Non-pigmented ciliary epithelial cell (primary cell): ENCODE measurements at regions not wholly inside any gene's neighbourhood (a gene's known extent, or its start where the extent isn't known, plus 50 kb on each side); places are given as distances from the start of the nearest gene placed in this dataset.
"Not testable (repeated sequence)": the region's sequence is repeated elsewhere in the genome, so short reads cannot be mapped to it uniquely, and the experiment has no call there.

Experiments used
- DNase-seq: peaks from one replicate; pipeline ENCODE4 v3.0.0-alpha.2; 2010; ENCODE audit warnings: low read depth

DNA sequence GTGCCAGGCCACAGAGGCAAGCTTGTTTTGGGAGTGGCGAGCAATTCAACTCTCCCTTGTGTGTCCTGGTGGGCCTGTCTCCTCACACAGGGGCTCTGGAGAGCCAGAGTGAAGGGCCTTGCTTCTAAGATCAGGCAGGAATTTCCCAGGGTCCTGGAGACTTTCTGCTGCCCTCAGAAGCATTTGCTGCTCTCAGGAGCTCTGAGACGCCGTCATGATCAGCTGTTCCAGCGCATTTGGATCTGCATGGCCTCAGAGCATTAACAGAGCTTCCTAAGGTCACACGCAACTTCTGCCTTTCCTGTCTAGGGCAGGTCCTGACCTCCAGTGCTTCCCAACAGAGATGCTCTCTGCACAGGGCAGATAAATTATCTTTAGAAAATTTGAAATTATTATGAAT lies 52.2 kb upstream of the C10orf90 start:
- DNase-seq = no peak

DNA sequence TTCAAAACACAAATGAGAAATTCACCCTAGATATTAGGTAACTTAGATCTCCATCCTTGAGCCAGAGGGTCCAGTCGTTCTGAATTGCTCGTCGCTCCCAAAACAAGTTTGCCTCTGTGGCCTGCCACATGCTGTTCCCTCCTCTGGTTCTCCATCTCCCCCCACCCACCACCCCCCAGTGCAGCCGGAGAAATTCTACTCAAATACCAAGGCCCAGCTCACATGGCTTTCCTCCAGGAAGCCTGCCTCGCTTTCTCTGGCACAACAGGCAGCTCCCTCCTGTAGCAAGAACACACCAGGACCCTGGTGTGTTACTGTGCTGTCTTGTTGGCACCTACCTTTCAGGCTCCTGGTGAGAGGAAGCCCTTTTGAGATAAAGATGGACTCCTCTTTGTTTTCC lies 52.7 kb upstream of the C10orf90 start:
- DNase-seq = no peak

DNA sequence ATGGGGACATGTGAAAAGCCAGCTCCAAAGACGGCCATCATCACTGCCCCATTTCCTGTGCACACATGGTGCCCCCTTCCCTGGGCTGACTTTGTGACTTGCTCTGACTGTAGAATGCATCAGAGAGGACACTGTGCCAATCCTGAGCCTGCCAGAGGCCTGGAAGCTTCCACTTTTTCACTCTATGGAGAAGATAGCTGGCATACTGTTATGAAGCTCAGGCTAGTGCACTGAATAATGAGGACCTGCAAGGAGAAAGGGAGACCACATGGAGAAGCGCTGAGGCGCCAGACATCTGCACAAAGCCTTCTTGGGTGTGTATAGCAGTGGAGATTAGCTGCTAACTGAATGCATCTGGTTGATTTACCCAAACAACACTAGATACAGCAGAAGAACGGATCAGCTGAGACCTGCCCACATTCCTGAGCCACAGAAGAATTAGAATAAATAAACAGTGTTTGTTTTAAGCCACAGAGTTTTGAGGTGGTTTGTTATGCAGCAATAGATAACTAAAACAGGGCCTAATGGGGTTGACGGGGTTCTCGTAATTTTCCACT lies 58.9 kb upstream of the C10orf90 start:
- DNase-seq = no peak

DNA sequence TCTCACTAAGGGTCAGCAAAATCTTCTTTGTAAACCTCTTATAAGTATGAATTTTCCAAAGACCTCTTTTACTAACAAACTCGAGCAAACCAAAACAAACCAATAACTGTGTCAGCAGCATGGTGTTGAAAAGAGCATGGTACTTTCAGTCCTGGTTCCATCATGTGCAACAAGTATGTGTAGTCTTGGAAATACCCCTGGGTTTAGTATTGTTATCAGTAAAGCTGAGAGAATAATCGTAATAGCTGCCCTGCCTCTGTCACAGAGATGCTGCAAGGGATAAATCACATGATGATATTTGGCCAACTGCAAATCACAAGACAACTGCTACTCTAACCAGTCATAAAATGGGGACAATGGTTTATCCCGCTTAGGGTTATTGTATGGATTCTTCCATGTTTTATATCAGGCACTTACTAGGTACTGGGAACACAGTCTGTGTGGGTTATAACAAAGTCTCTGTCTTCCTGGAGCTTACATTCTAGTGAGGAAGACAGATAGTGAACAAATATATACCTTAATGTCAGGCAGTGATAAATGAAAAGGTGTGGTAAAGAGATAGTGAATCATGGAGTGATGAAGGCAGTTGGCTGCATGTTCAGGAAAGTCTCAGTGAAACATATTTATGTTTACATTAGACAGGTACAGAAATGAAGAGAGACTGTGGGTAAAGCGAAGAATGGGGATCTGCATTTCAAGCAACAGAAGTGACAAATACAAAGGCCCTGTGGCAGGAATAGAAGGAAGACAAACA lies 60.5 kb upstream of the C10orf90 start:
- no peak for DNase-seq

DNA sequence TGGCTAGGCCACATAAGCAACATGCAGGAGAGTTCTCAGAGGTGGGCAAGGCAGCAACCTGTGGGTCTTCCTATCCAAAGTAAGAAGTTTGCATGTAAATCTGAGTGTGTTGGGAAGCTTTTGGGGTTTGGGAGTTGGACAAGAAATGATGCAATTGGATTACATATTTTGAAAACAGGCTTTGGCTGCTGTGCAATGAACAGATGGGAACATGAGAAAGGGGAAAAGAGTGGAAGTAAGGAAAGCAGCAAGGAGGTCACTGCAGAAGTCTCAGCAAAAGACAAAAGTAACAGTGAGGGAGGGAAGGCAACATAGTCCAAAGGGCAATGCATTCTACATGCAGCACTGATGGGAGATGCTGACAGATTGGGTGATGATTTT lies 61.1 kb upstream of the C10orf90 start:
- DNase-seq = no peak

DNA sequence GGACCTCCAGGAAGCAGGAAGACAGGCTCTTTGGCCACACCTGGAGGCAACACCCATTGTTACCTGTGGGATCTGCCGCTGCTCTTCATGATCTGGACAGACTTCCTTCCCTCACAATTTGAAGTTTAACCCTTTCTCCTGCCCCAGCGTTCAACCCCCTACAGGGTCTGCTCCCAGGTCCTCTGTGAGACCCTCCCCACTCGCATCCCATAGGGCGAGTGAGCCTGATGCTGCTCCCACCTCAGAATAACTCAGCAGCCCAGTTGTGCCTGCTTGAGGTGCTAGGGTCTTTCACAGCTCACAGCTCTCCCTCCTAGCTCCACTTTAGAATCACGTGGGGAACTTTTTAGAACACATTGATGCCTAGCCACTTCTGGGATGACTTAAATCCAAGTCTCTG lies 61.8 kb upstream of the C10orf90 start:
- no peak for DNase-seq

DNA sequence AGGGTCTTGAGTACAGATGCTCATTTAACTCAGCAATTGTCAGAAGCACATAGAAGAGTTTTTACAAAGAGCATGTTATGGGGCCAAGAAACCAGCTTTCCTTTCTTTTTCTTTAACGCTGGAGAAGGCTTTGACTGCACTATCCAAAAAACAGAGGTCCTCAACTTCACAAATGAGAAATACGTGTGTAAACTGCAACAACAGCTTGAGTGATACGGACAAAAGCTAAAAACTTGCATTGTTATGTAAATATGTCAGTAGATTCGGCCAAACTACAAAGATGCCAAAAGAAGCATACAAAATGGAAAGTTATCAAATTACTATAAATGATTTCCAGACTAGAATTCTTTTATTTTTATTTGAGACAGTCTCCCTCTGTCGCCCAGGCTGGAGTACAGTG lies 62.4 kb upstream of the C10orf90 start:
- DNase-seq = no peak

DNA sequence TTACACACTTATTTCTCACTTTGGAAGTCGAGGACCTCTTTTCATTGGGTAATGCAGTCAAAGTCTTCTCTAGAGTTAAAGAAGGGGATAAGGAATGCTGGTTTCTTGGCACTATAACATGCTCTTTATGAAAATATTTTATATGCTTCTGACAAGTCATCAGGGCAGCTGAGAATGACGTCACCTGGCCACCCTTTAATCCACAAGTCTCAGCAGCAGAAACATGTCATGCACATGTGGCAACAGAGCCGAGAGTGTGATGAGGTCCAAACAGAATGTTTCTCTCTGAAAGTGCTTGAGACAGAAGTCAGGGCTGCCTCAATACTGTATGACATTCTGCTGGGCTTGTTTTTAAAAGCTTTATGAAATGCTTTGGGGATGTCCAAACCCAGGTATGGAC lies 63.5 kb upstream of the C10orf90 start:
- no peak for DNase-seq

DNA sequence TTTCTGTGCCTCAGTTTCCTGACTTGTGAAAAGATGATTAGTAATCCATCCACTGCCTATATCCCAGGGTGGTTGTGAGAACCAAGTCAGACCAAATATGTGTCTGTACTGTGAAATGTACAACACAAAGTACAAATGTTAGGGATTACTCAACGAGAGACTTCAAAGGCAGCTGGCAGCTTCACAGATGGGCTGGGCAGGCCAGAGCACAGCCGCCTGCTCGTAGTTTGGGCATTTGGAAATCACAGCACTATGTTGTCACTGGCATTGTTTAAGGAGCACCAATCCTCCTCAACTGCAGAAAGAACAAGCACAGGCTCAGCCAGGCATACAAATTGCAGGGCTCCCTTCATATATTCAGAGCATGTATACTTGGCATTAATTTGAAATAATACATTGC lies 64.5 kb upstream of the C10orf90 start:
- DNase-seq = no peak

DNA sequence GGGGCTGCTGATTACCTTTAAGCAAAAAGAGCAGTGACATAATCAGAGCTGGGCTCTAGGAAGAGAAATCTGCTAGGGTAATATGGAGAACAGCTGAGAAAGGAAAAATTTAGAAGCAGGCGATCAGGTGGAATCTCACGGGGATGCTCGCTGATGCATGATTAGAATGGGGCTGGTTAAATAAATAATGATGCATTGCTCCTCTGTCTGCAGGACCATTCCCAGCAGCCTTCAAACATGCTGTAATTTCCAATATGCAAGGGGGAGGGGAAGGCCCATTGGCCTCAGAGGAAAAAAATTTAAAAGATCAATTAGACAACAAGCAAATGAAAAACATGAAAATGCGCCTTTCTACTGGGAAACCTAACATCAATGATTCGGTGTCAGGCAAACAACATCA lies 65.6 kb upstream of the C10orf90 start:
- no peak for DNase-seq

DNA sequence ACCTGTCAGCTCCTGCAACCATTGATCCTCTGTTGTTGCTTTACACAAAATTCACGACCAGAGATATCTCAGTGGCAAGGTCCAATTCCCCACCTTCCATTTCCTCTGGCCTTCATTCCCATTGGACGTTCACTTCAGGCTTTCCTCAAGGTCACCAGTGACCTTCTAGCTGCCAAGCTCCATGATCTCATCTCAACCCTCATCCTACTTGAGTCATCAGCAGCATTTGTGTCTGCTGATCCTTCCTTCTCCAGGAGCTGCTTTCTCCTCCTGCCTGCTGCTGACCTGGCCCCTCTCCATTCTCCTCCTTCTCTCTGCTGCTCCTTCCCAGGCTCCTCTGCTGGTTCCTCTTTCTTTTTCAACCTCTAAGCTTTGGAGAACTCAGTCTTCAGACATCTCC lies 66.2 kb upstream of the C10orf90 start:
- DNase-seq = no peak

DNA sequence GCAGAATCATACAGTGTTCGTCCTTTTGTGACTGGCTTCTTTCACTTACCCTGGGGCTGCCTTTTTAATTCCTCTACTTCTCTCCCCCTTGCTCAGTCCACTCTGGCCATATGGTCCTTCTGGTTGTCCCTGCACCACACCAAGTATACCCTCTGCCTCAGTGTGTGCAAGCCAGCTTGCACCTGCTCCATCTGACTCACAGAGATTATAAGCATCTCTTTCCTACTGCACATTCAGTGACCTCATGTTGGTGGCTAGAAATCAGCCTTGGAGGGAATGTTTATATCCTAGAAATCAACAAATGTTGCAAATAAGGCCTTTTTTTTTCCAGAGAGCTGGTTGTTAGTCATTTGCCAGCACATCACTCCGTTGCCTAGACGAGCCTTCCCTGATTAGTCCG lies 67.5 kb upstream of the C10orf90 start:
- DNase-seq = no peak

DNA sequence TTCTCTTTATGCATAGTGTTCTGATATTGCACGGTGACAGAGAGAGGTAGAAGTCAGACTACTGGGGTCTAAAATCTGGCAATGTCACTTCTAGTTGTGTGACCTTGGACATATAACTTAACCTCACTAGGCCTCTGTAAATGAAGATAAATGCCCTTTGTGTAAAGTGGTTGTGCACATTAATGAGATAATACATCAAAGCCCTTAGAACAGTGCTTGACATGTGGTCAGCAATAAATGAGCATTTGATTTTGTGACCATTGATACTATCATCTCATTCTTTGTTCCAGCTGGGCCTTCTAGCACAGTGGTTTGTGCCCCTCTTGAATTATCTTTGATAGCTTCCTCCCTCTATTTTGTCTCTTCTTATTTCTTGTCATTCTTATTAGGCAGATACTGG lies 74.1 kb upstream of the C10orf90 start:
- DNase-seq = no peak

DNA sequence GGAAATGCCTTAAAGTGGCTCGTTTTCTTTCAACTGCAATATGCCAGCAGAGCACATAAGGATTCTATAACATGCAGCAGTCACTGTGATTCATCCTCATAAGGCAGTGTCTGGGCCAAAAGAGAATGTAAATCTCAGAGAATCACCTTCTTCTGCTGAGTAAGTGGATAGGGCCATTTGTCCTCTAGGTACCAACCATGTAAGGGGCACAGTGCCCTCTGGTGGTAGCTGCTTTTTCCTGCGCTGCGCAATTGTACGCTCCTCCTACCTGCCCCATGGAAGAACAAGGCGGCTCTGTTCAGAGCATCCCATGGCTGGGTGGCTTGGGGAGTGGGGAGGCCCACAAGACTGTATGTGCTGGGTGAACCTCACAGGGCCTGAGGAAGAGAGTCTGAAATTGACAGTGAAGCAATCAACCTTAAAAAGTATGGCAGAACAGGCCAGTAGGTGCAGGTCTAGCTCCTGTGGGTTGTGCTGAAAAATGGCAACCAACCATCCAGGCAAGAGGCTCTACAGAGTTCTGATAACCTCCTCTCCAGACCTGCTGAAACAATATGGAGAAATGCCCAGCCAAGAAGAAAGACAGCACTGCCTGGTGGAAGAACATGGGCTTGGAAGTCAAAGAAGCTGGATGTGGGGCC lies 78.6 kb upstream of the C10orf90 start:
- peak; percentile 53 for DNase-seq

DNA sequence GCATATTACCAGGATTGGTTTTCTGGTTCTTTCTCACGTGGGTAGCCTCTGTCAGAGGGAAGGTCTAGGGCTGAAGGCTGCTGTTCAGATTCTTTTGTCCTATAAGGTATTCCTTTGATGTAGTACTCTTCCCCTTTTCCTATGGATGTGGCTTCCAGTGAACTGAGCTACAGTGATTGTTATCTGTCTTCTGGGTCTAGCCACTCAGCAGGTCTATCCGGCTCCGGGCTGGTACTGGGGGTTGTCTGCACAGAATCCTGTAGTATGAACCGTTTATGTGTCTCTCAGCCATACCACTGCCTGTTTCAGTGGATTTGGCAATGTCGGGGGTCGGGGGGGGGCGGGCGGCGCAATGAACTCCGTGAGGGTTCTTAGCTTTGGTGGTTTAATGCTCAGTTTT lies 84.5 kb upstream of the C10orf90 start:
- DNase-seq = no peak

DNA sequence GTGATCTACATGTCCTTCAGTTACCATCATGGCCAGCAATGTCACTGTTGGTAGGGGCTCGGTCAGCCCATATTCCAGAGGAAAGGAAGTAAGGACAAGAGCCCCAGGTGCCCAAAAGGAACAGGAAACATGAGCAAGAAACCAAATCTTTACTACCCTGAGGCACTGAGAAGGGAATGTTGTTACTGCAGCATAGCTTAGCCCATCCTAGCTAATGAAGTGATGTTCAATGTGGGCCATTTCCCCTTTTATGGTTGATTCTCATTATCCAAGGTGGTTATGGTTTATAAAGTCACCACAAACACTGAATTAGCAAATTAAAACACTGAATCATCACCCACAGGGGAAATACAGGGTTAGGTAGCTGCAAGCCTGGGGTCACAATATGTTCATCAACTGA lies 88.4 kb upstream of the C10orf90 start:
- DNase-seq = no peak

DNA sequence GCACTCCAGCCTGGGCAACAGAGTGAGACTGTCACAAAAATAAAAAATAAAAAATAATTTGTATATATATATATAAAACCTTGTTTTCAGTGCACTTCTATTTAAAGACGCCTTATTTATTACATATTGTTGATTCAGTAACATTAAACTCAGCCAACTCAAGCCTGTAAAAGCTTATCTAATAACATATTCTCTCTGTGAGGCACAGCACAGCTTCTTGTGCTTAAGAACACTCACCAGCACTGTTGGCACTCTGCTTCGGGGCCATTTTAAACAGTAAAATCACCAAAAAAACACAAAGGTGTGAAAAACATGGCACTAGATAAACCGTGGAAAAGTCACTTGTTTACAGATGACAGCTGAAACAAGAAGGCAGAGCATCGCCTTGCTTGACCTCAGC lies 89.0 kb upstream of the C10orf90 start:
- DNase-seq = no peak

DNA sequence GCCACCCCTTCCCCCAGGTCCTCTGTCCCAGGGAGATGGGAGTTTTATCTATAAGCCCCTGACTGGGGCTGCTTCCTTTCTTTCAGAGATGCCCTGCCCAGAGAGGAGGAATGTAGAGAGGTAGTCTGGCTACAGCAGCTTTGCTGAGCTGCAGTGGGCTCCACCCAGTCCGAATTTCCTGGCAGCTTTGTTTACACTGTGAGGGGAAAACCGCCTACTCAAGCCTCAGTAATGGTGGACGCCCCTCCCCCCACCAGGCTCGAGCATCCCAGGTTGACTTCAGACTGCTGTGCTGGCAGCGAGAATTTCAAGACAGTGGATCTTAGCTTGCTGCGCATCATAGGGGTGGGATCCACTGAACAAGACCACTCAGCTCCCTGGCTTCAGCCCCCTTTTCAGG lies 96.2 kb upstream of the C10orf90 start:
- DNase-seq = not testable (repeated sequence)

DNA sequence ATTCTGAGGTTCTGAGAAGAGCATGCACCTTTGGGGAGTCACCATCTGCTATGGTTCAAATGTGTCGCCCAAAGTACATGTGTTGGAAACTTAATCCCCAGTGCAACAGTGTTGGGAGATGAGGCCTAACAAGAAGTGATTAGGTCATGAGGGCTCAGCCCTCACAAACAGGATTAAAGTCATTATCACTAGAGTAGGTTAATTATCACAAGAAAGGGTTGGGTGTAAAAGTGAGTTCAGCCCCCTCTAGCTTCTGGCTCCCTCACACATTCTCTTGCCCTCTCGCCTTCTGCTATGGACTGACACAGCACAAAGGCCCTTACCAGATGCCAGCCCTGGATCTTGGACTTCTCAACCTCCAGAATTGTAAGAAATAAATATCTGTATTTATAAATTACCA lies 100.3 kb upstream of the C10orf90 start:
- no peak for DNase-seq

DNA sequence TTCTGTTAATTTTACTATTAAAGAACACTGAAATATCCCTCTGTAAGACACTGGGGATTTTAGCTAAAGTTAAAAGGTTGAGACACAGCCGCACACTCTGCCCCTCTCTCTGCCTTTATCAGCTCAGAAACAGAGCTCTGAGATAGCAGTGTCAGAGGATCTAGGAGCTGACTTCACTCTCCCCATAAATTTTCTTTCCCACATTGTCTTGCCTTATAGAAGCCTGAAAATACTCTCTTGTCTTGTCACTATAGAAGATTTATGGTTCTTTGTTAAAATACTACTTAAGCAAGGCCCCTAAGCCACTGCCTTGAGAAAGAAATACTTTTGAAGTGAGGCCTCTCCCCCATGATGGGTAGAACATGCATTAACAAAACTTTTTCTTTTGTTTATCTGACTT lies 105.7 kb upstream of the C10orf90 start:
- DNase-seq = no peak

DNA sequence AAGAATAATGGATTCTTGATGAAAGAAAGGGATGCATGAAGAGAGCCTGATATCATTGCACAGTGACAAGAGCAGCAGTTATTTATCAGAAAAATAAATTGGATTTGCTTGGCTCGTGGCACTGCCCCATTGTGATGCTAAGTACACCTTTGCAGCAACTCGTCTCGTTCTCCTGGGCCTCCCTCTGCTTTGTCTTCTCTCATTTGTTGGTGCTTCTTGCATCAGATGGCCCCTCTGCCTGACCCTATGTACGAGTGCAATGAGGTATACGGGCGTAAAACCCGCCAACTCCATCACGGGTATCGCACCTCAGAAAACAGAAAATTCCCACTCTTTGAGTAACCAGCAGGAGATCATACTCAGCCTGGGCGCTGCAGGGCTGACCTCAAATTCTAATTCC lies 107.2 kb upstream of the C10orf90 start:
- no peak for DNase-seq

DNA sequence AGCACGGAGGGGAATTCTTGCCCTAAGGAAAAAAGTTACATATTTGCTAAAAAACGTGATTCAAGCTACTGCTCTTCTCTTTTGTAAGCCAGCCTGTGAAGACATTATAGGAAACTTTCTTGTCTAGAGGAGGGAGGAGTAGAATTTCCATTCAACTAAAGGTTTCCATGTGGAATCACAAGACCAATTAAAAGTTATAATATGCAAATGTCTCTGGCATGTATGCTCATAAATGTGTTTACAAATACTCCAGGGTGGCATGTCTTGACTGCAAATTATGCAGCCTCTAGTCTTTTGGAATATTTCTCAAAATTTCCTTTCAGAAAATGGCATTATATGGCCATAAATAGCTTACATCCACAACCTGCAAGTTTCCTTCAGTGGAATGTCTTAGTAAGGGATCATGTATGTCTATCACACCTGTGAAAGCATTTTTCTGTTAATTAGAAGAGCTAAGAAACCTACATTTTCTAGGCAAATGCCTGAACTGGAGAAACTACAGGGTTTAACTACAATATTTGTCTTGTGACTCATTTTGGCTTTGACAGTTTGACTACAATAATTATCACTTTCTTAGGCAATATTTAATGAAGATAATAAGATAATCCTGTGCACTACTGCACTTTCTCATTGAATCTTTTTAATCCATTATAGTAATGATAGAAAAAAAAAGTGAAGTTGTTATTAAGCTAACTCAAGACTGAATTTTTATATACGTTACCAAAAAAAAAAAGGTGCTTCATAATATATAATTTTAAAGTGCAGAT lies 111.1 kb upstream of the C10orf90 start:
- no peak for DNase-seq
